ENCODE measurements at regions not wholly inside any gene's neighbourhood (a gene's known extent, or its start where the extent isn't known, plus 50 kb on each side); places are given as distances from the start of the nearest gene placed in this dataset.

DNA sequence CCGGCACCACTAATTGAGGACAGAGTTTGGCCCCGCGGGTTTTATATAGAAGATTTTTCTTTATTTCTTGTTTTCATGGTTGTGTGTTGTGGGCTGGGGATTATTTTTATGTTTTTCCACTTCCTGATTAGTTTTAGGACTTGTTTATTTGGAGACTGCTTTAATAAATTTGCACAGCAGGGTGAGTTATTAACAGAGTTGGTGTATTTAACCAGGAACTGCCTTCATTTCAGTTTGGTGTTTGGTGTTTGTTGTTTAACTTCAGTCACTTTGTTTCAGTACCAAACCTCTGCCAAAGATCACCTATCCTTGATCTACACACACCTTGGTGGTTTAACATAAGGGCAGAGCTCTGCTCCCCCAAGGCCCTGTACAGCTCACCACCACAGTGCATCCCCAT, 103.5 kb upstream of the LMO4 start:
- no peak for DNase-seq
- H3K27ac ChIP-seq = no peak overlapping the region
- no peaks in the 10 kb centered on the region for H3K36me3 ChIP-seq
- no peaks in the 10 kb centered on the region for H3K27me3 ChIP-seq
- peaks cover 13% of the 10 kb centered on the region; the same call in 1 of the 2 replicates for H3K4me1 ChIP-seq
- no peak overlapping the region for H3K4me3 ChIP-seq
- H3K9me3 ChIP-seq (replicated peaks) = no peaks in the 10 kb centered on the region

DNA sequence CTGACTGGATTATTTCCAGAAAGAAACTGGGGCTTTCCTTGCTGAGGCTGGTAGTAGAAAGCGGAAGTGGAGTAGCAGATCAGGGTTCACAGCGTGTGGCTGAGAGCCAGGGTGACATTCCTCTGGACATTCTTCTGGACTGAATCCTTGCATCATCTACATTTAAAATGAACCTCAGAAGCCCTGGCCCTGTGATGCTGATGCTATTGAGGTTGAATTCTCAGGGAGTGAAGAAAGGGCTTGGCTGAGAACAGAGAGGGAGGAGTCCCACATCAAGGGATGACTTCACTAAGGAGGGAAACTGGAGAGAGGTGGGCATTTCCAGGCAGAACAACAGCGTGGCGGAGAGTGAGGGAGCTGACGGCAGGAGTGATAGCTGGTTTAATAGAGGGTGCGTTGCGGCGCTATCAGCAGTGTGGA, 102.3 kb upstream of the LMO4 start:
- no peaks in the 10 kb centered on the region for H3K9me3 ChIP-seq (replicated peaks)
- DNase-seq = peak; percentile 73 to 74
- no peak overlapping the region for H3K4me3 ChIP-seq

DNA sequence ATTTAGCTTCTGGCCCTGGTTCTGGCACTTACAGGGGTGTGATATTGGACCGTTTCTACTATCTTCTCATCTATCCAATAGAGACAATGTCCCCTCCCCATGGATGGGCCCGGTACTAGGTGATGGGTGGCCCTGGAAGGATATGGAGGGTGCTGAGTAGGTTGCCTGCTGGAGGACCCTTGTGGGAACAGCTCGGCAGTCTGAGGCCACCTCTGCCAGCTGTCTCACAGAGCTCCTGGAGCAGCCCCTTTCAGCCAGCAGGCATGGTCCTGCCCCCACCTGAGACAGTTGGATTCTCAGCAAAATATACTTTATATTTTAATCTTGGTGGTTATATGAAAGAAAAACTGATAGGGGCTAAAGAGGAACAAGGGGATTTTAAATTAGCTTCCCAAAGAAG, 101.0 kb upstream of the LMO4 start:
- no peak overlapping the region for H3K4me3 ChIP-seq
- no peaks in the 10 kb centered on the region for H3K36me3 ChIP-seq
- no peak overlapping the region for H3K27ac ChIP-seq
- peaks cover 18% of the 10 kb centered on the region for H3K4me1 ChIP-seq
- DNase-seq = no peak
- H3K27me3 ChIP-seq = no peaks in the 10 kb centered on the region
- H3K9me3 ChIP-seq (replicated peaks) = no peaks in the 10 kb centered on the region

More for the DNA sequence above, 102.3 kb upstream of the LMO4 start:
- Histone ChIP-seq H3K27me3 (no peaks in the 10 kb centered on the region), H3K27ac (peak overlapping the region; percentile 60), H3K4me1 (peaks cover 18% of the 10 kb centered on the region), H3K36me3 (no peaks in the 10 kb centered on the region)

DNA sequence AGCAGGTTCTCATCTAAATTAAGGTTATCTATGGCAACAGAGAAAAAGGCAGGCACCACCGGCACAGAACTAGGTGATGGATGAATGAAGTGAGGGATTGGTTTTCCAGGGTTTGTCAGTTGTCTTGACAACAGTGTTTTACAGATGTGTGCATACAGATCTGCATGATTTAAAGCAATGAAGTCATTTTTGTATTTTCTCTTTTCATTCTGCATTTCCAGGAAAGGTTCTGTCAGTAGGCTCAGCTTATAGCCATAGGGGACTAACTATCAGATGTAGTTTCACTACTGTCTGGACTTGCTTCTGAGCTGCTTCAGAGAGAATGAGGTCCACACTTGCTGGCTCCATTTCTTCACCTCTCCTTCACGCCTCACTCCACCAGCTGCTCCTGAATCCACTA, 98.2 kb upstream of the LMO4 start:
- no peak for DNase-seq
- no peaks in the 10 kb centered on the region for H3K36me3 ChIP-seq
- H3K27me3 ChIP-seq = no peaks in the 10 kb centered on the region
- H3K27ac ChIP-seq = no peak overlapping the region
- no peak overlapping the region for H3K4me3 ChIP-seq
- no peaks in the 10 kb centered on the region for H3K9me3 ChIP-seq (replicated peaks)
- H3K4me1 ChIP-seq = peaks cover 18% of the 10 kb centered on the region

DNA sequence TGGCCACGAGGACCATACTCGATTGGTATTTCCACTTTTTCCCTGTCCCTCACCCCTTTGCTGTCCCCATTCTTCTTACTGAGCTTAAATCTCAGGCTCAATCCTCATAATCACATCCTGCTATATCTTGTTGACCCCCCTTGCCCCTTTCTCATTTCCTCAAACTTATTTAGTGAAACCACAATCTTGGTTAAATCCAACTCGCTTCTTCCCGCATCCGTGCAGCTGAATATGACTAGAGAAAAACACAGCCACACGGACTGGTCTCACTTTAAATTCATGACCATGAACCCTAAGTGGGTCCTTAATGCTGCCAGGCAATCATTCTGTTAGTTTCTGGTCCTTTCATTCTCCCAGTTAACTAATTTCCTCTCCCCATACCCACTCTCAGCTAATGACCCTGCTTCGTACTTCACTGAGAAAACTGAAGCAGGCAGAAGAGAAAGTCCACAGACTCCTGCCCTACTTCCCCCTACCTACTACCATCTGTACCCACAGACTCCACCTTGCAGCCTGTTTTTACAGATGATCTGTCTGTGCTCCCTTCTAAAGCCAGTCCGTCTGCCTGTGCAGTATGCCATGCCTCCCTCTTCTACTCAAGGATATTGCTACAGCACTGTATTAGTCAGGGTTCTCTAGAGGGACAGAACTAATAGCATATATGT, 96.8 kb upstream of the LMO4 start:
- Histone ChIP-seq H3K27me3 (no peaks in the 10 kb centered on the region), H3K36me3 (no peaks in the 10 kb centered on the region), H3K4me1 (peaks cover 7% of the 10 kb centered on the region), H3K4me3 (no peak overlapping the region), H3K9me3 (replicated peaks) (no peaks in the 10 kb centered on the region), H3K27ac (no peak overlapping the region)
- DNase-seq = no peak

DNA sequence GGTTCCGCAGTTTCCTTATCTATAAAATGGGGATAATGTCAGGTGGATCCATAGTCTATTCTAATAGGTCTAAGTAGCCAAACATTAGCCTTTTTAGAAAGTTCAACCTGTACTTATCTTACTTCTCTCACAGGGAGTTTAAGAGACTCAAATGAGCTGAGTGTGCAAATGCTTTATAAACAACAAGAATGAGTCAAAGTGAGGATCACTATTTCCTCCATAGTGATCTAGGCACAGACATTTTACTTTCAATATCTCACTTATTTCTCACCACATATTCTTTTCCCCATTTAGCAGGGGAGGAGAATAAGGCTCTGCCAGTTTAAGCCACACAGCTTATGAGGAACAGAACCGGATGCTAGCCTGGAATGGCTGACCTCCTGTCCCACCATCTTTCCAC, 92.1 kb upstream of the LMO4 start:
- no peak overlapping the region for H3K4me3 ChIP-seq
- no peaks in the 10 kb centered on the region for H3K27me3 ChIP-seq
- H3K27ac ChIP-seq = no peak overlapping the region
- H3K4me1 ChIP-seq = no peaks in the 10 kb centered on the region
- no peaks in the 10 kb centered on the region for H3K9me3 ChIP-seq (replicated peaks)
- DNase-seq = no peak
- H3K36me3 ChIP-seq = no peaks in the 10 kb centered on the region

DNA sequence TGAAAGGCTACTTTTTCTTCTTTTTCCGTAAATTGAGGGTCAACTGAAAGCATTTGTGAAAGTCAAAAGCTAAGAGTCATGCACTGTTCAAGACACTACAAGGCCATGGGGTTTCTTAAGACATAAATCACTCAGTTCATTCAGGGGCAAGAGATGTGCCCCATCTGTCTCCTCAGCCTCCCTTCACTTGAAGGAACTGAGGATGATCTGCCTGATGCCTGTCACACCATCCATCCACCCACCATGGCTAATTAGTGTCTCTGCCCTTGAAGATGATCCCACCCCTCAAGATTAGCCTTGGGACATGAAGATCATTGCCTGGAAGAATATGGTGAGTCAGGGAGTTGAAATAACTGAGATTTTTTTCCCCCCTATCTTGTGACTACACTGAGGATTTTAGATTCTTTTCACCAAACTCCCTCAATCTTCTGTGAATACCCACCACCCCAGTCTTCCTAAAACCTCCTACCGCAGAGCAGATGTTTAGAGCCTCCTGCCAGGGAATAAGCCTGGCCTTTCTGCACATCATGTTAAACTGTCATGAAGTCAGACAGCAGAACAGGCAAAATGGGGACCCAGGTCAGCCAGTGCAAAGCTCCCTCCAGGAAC, 88.6 kb upstream of the LMO4 start:
- Histone ChIP-seq H3K4me3 (no peak overlapping the region), H3K9me3 (replicated peaks) (no peaks in the 10 kb centered on the region; the same call in 1 of the 2 replicates), H3K27me3 (no peaks in the 10 kb centered on the region), H3K4me1 (peaks cover 14% of the 10 kb centered on the region), H3K36me3 (no peaks in the 10 kb centered on the region), H3K27ac (no peak overlapping the region)
- DNase-seq = no peak

DNA sequence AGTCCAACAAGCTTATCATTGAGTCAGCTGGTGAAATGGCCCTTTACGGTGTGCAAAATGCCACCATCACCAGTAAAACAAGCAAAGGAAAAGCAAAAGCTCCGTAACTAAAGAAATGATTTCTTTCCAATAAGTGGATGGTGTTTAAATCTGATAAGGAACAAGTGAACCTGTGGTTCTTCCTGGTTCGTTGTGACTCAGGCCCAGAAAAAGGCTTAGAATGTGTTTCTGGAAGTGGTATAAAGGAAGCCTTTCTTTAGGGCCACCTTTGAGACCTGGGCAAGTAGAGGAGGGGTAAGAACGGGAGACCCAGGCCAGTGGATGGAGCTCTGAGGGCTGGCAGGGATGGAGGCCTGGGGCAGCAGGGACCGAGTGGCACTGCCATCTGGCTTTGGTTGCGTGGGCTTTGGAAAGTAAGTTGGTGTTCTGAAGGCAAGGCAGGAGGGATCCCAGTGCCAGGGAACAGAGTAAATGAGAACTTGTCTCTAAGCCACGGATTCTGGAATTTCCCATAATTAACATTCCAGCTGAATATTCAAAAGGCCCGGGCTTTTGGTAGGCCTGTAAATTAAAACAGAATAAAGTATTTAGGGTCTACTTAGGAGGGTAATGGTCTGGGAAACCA, 87.9 kb upstream of the LMO4 start:
- no peak for DNase-seq
- no peaks in the 10 kb centered on the region for H3K36me3 ChIP-seq
- no peaks in the 10 kb centered on the region; the same call in 1 of the 2 replicates for H3K9me3 ChIP-seq (replicated peaks)
- H3K27ac ChIP-seq = no peak overlapping the region
- peaks cover 14% of the 10 kb centered on the region for H3K4me1 ChIP-seq
- no peak overlapping the region for H3K4me3 ChIP-seq
- no peaks in the 10 kb centered on the region for H3K27me3 ChIP-seq

DNA sequence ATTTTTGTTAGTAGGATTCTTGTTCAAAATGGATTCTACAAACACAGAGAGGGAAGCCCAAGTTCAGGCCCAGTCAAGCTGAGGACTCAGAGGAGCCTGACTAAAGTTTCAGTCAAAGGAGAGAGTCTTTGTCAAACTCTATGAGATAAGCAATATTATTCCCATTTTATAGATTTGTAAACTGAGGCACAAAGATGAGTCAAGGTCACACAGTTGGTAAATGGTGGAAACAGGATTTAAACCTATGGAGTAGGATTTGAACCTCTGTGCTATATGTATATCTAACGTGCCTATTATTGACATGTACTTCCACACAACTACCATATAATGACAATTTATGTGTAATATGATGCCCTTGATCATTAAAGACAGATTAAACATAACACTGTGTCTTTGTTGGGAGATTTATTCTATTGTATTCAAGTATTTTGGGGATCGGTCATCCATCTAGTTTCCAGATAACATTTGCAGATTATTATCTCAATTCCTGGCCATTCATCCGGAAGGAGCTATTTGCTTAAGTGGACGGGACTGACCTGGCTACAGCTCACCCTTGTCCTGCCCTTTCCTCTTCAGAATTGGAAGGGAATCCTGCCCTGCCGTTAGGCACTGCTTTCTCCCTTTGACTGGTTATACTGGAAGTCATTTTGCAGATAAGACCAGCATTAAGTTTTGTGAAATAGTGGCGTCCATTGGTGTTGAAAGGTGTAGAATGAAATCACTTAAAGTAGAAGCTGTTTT, 86.1 kb upstream of the LMO4 start:
- H3K36me3 ChIP-seq = no peaks in the 10 kb centered on the region
- DNase-seq = no peak
- no peaks in the 10 kb centered on the region; the same call in 1 of the 2 replicates for H3K9me3 ChIP-seq (replicated peaks)
- H3K27me3 ChIP-seq = no peaks in the 10 kb centered on the region
- H3K4me3 ChIP-seq = no peak overlapping the region
- peaks cover 24% of the 10 kb centered on the region for H3K4me1 ChIP-seq
- peak overlapping the region; percentile 53 for H3K27ac ChIP-seq

DNA sequence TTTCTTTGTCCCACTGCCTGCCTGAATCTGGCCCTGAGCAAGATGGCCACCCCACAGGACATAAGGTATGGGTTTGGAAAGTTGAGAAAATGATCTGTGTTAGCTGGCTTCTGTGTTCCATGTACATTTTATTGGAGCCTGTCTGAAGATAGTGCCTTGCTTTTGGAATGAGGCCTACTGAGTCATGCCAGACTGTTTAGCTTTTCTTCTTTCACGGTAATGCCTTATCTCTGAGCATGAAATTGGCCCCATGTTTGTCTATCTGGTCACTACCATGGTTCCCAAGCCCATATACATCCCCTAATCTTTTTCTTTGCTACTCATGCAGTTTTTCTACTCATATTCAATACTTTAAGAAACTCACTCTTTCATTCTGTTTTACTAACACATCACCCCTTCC, 85.1 kb upstream of the LMO4 start:
- peak in 1 of 2 experiments; percentile 42 for DNase-seq

DNA sequence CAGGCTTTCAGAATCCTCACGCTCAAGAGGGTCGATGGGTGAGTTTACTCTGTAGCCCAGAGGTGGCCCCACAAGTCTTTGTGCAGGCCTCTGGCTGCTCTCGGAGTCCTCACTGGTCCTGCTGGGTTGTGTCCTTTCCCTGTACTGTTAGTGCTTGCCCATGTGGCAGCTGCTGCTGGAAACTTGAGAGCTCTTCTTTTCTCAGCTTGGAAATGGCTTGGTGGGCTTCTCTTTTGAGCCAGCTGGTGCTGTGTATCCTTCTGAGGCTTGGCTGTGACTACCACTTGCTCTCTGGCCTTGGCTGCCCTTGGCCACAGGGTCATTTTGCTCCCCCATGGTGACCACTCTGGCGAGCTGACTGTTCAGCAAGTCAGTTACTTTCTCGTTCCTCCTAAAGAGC, 82.2 kb upstream of the LMO4 start:
- Histone ChIP-seq H3K9me3 (replicated peaks) (no peaks in the 10 kb centered on the region; the same call in 1 of the 2 replicates), H3K27me3 (no peaks in the 10 kb centered on the region), H3K4me3 (no peak overlapping the region), H3K27ac (no peak overlapping the region; the same call in 1 of the 2 replicates), H3K4me1 (peaks cover 24% of the 10 kb centered on the region), H3K36me3 (no peaks in the 10 kb centered on the region)
- peak; percentile 52 to 76 for DNase-seq

More for the DNA sequence above, 85.1 kb upstream of the LMO4 start:
- H3K9me3 ChIP-seq (replicated peaks) = no peaks in the 10 kb centered on the region; the same call in 1 of the 2 replicates
- no peaks in the 10 kb centered on the region for H3K27me3 ChIP-seq
- peak overlapping the region; percentile 53 for H3K27ac ChIP-seq
- H3K4me1 ChIP-seq = peaks cover 24% of the 10 kb centered on the region
- no peaks in the 10 kb centered on the region for H3K36me3 ChIP-seq
- H3K4me3 ChIP-seq = no peak overlapping the region

DNA sequence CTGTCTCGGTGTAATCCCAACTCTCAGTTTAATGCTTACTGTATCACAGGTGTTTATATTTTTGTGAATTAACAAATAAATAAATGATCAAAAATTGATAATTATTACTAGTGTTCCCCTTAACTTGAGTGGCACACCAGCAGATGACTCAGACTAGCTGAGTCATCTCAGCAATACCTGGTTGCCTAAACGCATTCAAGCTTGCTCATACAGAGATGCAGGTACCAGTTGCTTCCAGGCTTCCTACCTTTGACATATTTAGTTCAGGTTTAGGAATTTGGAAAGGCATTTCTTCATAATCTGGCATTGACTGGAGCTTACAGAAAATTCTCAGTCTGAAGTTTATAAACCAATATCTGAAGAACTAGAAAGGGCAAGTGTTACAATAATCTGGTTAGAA, 78.9 kb upstream of the LMO4 start:
- no peak overlapping the region for H3K27ac ChIP-seq
- H3K36me3 ChIP-seq = no peaks in the 10 kb centered on the region
- no peak overlapping the region for H3K4me3 ChIP-seq
- no peaks in the 10 kb centered on the region for H3K27me3 ChIP-seq
- no peak for DNase-seq
- peaks cover 10% of the 10 kb centered on the region for H3K4me1 ChIP-seq
- H3K9me3 ChIP-seq (replicated peaks) = no peaks in the 10 kb centered on the region

DNA sequence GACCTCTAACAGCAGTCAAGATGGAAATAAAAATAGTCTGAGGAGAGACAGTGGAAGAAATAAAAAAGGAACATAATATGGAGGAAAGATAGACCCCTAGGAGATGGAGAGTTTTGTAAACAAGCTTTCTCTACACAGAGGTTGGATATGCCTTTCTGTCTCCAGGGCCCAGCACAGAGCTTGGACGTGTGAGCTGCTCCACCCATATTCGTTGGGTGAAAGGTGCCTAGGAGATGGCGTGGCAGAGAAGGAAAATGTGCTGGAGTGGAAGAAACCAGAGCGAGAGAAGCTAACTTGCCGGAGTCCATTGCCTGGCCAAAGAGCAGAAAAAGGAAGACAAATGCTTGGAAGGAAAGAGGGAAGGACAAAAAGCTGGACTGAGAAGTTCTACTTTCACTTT, 78.3 kb upstream of the LMO4 start:
- H3K9me3 ChIP-seq (replicated peaks) = no peaks in the 10 kb centered on the region
- H3K27ac ChIP-seq = no peak overlapping the region
- DNase-seq = no peak
- H3K4me3 ChIP-seq = no peak overlapping the region
- H3K36me3 ChIP-seq = no peaks in the 10 kb centered on the region
- peaks cover 10% of the 10 kb centered on the region for H3K4me1 ChIP-seq
- no peaks in the 10 kb centered on the region for H3K27me3 ChIP-seq

DNA sequence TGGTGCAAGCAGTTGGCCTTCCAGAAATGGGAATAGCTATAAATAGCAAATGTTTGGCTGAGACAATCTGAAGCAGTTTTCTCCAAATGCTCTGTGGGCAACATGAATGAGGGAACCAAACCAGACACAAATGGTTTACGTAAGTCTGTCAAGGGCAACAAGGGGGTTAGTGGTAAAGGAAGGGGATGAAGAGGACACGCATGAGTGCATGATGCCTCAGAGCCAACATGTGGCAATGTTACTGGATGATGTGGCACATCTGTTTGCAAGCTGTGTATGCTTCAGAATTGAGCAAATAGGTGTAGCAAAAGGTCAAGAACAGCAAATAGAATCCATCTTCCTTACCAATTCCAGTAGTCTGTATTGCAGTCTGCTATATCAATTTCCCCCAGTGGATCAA, 76.3 kb upstream of the LMO4 start:
- no peak overlapping the region for H3K27ac ChIP-seq
- H3K27me3 ChIP-seq = no peaks in the 10 kb centered on the region
- no peak for DNase-seq

DNA sequence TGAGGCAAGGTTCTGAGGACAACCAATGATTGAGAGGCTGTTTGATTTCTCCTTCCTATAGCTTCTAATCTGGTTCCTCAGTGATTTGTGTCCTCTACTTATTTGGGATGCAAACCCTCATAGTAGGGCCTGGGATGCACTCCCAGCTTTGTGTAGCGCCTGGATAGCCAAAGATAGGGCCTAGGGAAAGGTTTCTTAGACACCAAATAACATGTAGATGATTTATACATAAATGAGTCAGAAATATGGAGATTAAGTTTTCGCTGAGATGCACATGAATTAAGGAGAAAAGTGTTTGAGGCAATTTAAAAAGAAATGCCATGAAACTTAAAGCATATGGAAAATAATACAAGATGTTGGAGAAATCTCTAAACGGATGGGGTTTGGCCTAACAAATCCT, 66.0 kb upstream of the LMO4 start:
- Histone ChIP-seq H3K27me3 (no peaks in the 10 kb centered on the region), H3K9me3 (replicated peaks) (no peaks in the 10 kb centered on the region), H3K4me1 (no peaks in the 10 kb centered on the region), H3K27ac (no peak overlapping the region), H3K4me3 (no peak overlapping the region), H3K36me3 (no peaks in the 10 kb centered on the region)
- no peak for DNase-seq

More for the DNA sequence above, 76.3 kb upstream of the LMO4 start:
- H3K36me3 ChIP-seq = no peaks in the 10 kb centered on the region
- H3K9me3 ChIP-seq (replicated peaks) = no peaks in the 10 kb centered on the region; the same call in 1 of the 2 replicates
- H3K4me1 ChIP-seq = no peaks in the 10 kb centered on the region; the same call in 1 of the 2 replicates
- H3K4me3 ChIP-seq = no peak overlapping the region
